ENCODE measurements at regions not wholly inside any gene's neighbourhood (a gene's known extent, or its start where the extent isn't known, plus 50 kb on each side); places are given as distances from the start of the nearest gene placed in this dataset.

DNA sequence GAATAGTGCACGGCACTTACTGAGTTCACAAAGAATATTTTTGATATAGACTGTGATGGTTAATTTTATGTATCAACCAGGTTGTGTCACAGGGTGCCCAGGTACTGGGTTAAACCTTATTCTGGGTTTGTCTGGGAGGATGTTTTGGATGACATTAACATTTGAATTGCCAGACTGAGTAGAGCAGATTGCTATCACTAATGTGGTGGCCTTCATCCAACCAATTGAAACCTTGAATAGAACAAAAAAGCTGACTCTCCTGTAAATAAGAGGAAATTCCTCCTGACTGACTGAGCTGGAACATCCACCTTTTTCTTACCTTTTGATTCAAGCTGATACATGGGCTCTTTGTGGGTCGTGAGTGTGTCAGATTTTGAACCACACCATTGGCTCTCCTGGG lies 1424.4 kb upstream of the MIR17HG start:
- no peak overlapping the region for H3K27ac Mint-ChIP-seq
- H3K4me1 Mint-ChIP-seq = no peaks in the 10 kb centered on the region
- no peak overlapping the region for H3K4me3 Mint-ChIP-seq
- no peaks in the 10 kb centered on the region for H3K27me3 Mint-ChIP-seq
- peaks cover 3% of the 10 kb centered on the region for H3K9me3 Mint-ChIP-seq
- no peaks in the 10 kb centered on the region for H3K36me3 Mint-ChIP-seq

DNA sequence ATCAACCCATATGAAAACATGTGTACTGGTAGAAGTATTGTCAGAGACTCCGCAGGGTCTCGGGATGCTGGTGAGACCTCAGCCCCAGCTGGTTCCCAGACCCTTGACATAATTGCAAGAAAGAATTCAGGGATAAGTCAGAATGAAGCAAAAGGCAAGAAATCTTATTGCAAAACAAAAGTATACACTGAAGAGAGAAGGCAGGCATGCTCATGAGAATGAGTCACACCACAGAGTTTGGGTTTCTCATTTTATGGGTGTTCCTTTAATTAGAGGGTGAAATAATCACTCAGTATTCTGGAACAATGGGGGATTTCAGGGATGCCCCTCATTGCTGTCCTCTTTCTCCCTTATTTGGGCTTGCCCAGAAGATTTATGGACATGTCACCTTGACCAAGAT lies 1423.8 kb upstream of the MIR17HG start:
- H3K4me3 Mint-ChIP-seq = no peak overlapping the region
- H3K4me1 Mint-ChIP-seq = no peaks in the 10 kb centered on the region
- no peak overlapping the region for H3K27ac Mint-ChIP-seq
- H3K9me3 Mint-ChIP-seq = peaks cover 3% of the 10 kb centered on the region
- no peaks in the 10 kb centered on the region for H3K36me3 Mint-ChIP-seq
- H3K27me3 Mint-ChIP-seq = no peaks in the 10 kb centered on the region

GRCh38 chr13:89925107-89925506 lies 1422.4 kb upstream of the MIR17HG start:
- H3K4me3 Mint-ChIP-seq = no peak overlapping the region
- no peaks in the 10 kb centered on the region for H3K36me3 Mint-ChIP-seq
- peaks cover 3% of the 10 kb centered on the region for H3K9me3 Mint-ChIP-seq
- H3K27ac Mint-ChIP-seq = no peak overlapping the region
- H3K27me3 Mint-ChIP-seq = no peaks in the 10 kb centered on the region
- no peaks in the 10 kb centered on the region for H3K4me1 Mint-ChIP-seq

DNA sequence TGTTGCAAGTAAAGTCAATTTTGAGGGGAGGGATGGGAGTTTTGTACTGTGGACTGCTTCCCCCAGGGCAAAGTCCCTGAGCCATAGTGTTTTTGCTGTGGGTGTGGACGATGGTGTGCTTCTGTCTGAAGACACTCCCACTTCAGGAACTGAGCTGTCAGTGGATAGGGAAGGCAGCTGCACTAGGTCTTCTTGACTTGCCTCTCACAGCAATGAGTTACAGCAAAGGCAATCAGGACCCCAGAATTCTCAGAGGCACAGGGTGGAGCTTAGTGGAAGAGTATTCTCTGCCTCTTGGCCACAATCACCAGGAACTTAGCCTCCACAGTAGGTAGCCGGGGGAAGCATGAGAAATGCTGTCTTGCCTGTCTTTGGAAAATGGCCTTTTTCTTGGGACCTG lies 1416.6 kb upstream of the MIR17HG start:
- Mint-ChIP-seq H3K36me3 (no peaks in the 10 kb centered on the region), H3K4me3 (no peak overlapping the region), H3K9me3 (no peaks in the 10 kb centered on the region), H3K4me1 (no peaks in the 10 kb centered on the region), H3K27me3 (no peaks in the 10 kb centered on the region), H3K27ac (no peak overlapping the region)

DNA sequence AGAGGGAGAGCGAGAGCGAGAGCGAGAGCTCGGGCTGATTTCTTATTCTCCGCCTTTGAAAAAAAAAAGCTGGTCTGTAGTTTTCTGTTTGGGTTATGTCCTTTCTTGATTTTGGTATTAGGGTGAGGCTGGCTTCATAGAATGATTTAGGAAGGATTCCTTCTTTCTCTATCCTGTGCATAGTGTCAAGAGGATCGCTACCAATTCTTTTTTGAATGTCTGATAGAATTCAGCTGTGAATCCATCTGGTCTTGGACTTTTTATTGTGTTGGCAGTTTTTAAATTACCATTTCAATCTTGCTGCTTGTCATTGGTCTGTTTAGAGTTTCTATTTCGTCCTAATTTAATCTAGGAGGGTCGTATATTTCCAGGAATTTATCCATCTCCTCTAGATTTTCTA lies 1414.6 kb upstream of the MIR17HG start:
- H3K9me3 Mint-ChIP-seq = peaks cover 5% of the 10 kb centered on the region
- no peaks in the 10 kb centered on the region for H3K36me3 Mint-ChIP-seq
- no peak overlapping the region for H3K4me3 Mint-ChIP-seq
- no peaks in the 10 kb centered on the region for H3K27me3 Mint-ChIP-seq
- H3K4me1 Mint-ChIP-seq = no peaks in the 10 kb centered on the region
- no peak overlapping the region for H3K27ac Mint-ChIP-seq

- H3K4me1 Mint-ChIP-seq = no peaks in the 10 kb centered on the region
- H3K27me3 Mint-ChIP-seq = no peaks in the 10 kb centered on the region
- no peak overlapping the region for H3K4me3 Mint-ChIP-seq
- no peaks in the 10 kb centered on the region for H3K36me3 Mint-ChIP-seq
- H3K9me3 Mint-ChIP-seq = peaks cover 5% of the 10 kb centered on the region
- no peak overlapping the region for H3K27ac Mint-ChIP-seq
These were observed 1411.2 kb upstream of the MIR17HG start for GRCh38 chr13:89936256-89936655.

GRCh38 chr13:89937420-89937819 lies 1410.1 kb upstream of the MIR17HG start:
- Mint-ChIP-seq H3K36me3 (no peaks in the 10 kb centered on the region), H3K27ac (no peak overlapping the region), H3K9me3 (peaks cover 5% of the 10 kb centered on the region), H3K4me3 (no peak overlapping the region), H3K4me1 (no peaks in the 10 kb centered on the region), H3K27me3 (no peaks in the 10 kb centered on the region)

GRCh38 chr13:89940383-89940782 lies 1407.1 kb upstream of the MIR17HG start:
- Mint-ChIP-seq H3K4me3 (no peak overlapping the region), H3K9me3 (peaks cover 5% of the 10 kb centered on the region), H3K27me3 (no peaks in the 10 kb centered on the region), H3K27ac (no peak overlapping the region), H3K4me1 (no peaks in the 10 kb centered on the region), H3K36me3 (no peaks in the 10 kb centered on the region)

DNA sequence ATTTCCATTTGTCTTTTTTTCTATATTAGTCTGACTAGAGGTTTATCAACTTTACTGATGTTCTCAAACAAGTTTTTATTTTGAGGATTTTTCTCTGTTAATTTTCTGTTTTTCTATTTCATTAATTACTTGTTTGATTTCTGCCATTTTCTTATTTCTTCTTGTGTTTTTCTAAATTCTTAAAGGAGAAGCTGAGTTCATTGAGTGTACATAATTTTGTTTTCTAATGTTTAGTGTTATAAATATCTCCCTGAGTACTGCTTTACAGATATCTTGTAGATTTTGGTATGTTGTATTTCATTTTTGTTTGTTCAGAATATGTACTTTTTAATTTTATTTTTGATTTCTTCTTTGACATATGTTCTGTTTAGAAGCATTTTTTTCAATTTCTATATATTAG lies 1404.3 kb upstream of the MIR17HG start:
- no peaks in the 10 kb centered on the region for H3K36me3 Mint-ChIP-seq
- H3K9me3 Mint-ChIP-seq = no peaks in the 10 kb centered on the region
- H3K4me3 Mint-ChIP-seq = no peak overlapping the region
- no peaks in the 10 kb centered on the region for H3K4me1 Mint-ChIP-seq
- no peaks in the 10 kb centered on the region for H3K27me3 Mint-ChIP-seq
- H3K27ac Mint-ChIP-seq = no peak overlapping the region

- H3K4me1 Mint-ChIP-seq = no peaks in the 10 kb centered on the region
- H3K27me3 Mint-ChIP-seq = no peaks in the 10 kb centered on the region
- no peaks in the 10 kb centered on the region for H3K36me3 Mint-ChIP-seq
- H3K9me3 Mint-ChIP-seq = peaks cover 4% of the 10 kb centered on the region
- no peak overlapping the region for H3K27ac Mint-ChIP-seq
- H3K4me3 Mint-ChIP-seq = no peak overlapping the region
These were observed 1397.3 kb upstream of the MIR17HG start for GRCh38 chr13:89950225-89950624.

DNA sequence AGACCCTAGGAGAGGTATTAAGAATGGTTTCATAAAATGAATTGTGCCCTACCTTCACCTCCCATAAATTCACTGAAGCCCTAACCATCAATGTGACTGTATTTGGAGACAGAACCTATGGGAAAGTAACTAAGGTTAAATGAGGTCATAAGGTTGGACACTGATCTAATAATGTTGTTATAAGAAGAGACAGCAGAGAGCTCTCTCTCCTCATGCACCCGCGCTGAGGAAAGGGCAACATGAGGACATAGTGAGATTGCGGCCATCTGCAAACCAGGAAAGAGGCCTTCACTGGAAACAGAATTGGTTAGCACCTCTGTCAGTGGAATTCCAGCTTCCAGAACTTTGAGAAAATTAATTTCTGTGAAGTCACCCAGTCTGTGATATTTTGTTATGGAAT lies 1396.1 kb upstream of the MIR17HG start:
- H3K4me1 Mint-ChIP-seq = no peaks in the 10 kb centered on the region
- H3K36me3 Mint-ChIP-seq = no peaks in the 10 kb centered on the region
- H3K27me3 Mint-ChIP-seq = no peaks in the 10 kb centered on the region
- H3K27ac Mint-ChIP-seq = no peak overlapping the region
- no peak overlapping the region for H3K4me3 Mint-ChIP-seq
- peaks cover 4% of the 10 kb centered on the region for H3K9me3 Mint-ChIP-seq

- H3K9me3 Mint-ChIP-seq = peaks cover 4% of the 10 kb centered on the region
- no peak overlapping the region for H3K27ac Mint-ChIP-seq
- H3K36me3 Mint-ChIP-seq = no peaks in the 10 kb centered on the region
- no peak overlapping the region for H3K4me3 Mint-ChIP-seq
- no peaks in the 10 kb centered on the region for H3K27me3 Mint-ChIP-seq
- H3K4me1 Mint-ChIP-seq = no peaks in the 10 kb centered on the region
These were observed 1393.9 kb upstream of the MIR17HG start for GRCh38 chr13:89953581-89953980.

DNA sequence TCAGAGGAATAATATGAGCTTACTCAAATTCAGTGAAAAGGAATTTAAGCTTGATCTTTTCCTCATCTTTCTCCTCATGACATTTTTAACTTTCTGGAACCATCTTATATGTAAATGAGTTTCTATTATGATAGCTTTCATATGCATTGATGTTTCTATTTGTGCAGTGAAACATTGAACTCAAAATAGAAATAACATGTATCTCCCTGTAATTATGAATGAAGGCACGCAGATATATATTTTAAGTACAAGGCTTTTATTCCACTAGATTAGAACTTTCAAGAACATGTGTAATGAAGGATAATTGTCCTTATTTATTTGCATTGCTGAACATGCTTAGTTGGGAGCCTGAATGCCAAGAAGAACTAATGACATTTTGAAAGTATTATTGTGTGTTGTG lies 1391.7 kb upstream of the MIR17HG start:
- Mint-ChIP-seq H3K27me3 (no peaks in the 10 kb centered on the region), H3K4me1 (no peaks in the 10 kb centered on the region), H3K4me3 (no peak overlapping the region), H3K36me3 (no peaks in the 10 kb centered on the region), H3K27ac (no peak overlapping the region), H3K9me3 (peaks cover 4% of the 10 kb centered on the region)

- H3K4me3 Mint-ChIP-seq = no peak overlapping the region
- H3K9me3 Mint-ChIP-seq = no peaks in the 10 kb centered on the region
- no peaks in the 10 kb centered on the region for H3K36me3 Mint-ChIP-seq
- no peaks in the 10 kb centered on the region for H3K27me3 Mint-ChIP-seq
- H3K4me1 Mint-ChIP-seq = no peaks in the 10 kb centered on the region
- H3K27ac Mint-ChIP-seq = no peak overlapping the region
These were observed 1388.4 kb upstream of the MIR17HG start for GRCh38 chr13:89959074-89959473.

- H3K27ac Mint-ChIP-seq = no peak overlapping the region
- H3K36me3 Mint-ChIP-seq = no peaks in the 10 kb centered on the region
- H3K4me3 Mint-ChIP-seq = no peak overlapping the region
- no peaks in the 10 kb centered on the region for H3K27me3 Mint-ChIP-seq
- no peaks in the 10 kb centered on the region for H3K4me1 Mint-ChIP-seq
- H3K9me3 Mint-ChIP-seq = no peaks in the 10 kb centered on the region
These were observed 1382.2 kb upstream of the MIR17HG start for GRCh38 chr13:89965252-89965651.

DNA sequence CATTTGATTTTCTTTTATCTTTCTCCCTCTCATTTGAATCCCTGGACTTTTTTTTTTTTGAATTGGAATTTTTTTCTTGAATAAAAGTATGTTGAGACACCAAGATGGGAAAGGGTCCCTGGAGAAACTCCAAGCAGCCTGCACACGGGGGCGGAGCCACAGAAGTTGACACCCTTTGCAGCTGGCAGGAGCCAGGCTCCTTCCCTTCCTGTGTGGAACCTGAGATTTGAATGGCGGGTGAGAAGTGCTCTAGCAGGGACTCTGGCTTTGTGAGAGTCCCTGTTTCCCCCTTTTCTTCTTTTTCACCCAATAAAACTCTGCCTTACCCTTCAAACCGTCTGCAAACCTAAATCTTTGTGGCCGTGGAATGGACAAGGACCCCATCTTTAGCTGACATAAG lies 1381.0 kb upstream of the MIR17HG start:
- no peak overlapping the region for H3K4me3 Mint-ChIP-seq
- no peaks in the 10 kb centered on the region for H3K4me1 Mint-ChIP-seq
- H3K9me3 Mint-ChIP-seq = no peaks in the 10 kb centered on the region
- no peaks in the 10 kb centered on the region for H3K27me3 Mint-ChIP-seq
- no peak overlapping the region for H3K27ac Mint-ChIP-seq
- H3K36me3 Mint-ChIP-seq = no peaks in the 10 kb centered on the region

DNA sequence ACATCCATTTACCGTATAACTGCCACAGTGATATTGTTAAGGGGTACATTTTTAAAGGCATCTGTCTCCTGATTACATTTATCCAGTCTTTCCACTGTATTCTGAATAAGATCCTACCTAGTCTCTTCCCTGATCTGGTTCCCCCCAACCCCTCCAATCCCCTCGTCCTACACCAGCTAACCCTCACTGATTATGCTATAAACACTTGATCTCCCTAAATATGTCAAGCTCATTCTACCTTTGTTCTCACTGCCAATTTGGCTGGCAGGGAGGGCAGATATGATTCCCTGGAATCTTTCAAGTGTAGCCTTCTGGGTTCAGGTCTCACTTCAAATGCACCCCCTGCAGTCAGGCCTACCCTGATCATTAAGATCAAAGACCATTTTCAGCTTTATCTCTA lies 1379.8 kb upstream of the MIR17HG start:
- Mint-ChIP-seq H3K9me3 (no peaks in the 10 kb centered on the region), H3K4me1 (no peaks in the 10 kb centered on the region), H3K27me3 (no peaks in the 10 kb centered on the region), H3K36me3 (no peaks in the 10 kb centered on the region), H3K27ac (no peak overlapping the region), H3K4me3 (no peak overlapping the region)

DNA sequence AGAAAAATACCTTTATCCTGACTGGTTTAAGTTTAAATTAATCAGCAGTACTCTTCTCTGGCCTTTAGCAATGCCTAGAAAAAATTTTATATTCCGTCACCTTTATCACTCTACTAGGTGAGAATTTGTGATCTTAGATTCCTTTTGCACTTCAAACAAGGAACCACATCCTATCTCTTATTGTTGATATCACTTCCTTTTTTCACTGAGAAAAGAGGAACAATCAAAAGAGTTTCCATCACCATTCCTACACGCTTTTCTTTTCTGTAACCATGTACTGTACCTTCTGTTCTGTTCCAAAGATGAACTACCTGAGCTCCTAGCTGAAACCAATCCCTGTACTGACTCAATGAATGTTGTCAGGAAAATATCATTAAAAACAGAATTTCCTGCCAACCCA lies 1379.0 kb upstream of the MIR17HG start:
- Mint-ChIP-seq H3K27ac (no peak overlapping the region), H3K4me3 (no peak overlapping the region), H3K27me3 (no peaks in the 10 kb centered on the region), H3K4me1 (no peaks in the 10 kb centered on the region), H3K9me3 (no peaks in the 10 kb centered on the region), H3K36me3 (no peaks in the 10 kb centered on the region)

Measured in activated naive CD4-positive, alpha-beta T cell treated with anti-CD3 and anti-CD28 coated beads, Interleukin-2, amount 50 U/mL, for 24 hours (primary cell).